Adrenal gland (tissue), 5 donors: ENCODE measurements at regions not wholly inside any gene's neighbourhood (a gene's known extent, or its start where the extent isn't known, plus 50 kb on each side); places are given as distances from the start of the nearest gene placed in this dataset.

Source experiments
- CTCF ChIP-seq, 6 experiments: fragments of 450-650 bp in 4 of 6; fragments of 200-600 bp in 2 of 6; sonication (generic) in 1 of 6; IDR thresholded peaks; 1 replicate in 5 of 6; 2 replicates in 1 of 6; pipeline versions ENCODE4 v1.5.1 to v1.8.0; 2016 to 2021; ENCODE audit warnings: antibody characterized with exemption in 6 of 6, mild to moderate bottlenecking in 2 of 6, moderate library complexity in 1 of 6
- POLR2A ChIP-seq, 2 donors: fragments of 450-650 bp; IDR thresholded peaks; one replicate each; pipeline ENCODE4 v1.6.1; 2017; ENCODE audit warnings: antibody characterized with exemption in 2 of 2, mild to moderate bottlenecking in 2 of 2, moderate library complexity in 1 of 2
- donor health status: DM: no; HTN: no; CAD: no.

- TF ChIP-seq CTCF (IDR thresholded peaks at IDR 0.05) = no peak
- TF ChIP-seq POLR2A (IDR thresholded peaks at IDR 0.05) = no peak
Measured at GRCh38 chr1:208903251-208903905, 659.2 kb upstream of the PLXNA2 start.
